ENCODE measurements at regions not wholly inside any gene's neighbourhood (a gene's known extent, or its start where the extent isn't known, plus 50 kb on each side); places are given as distances from the start of the nearest gene placed in this dataset.

DNA sequence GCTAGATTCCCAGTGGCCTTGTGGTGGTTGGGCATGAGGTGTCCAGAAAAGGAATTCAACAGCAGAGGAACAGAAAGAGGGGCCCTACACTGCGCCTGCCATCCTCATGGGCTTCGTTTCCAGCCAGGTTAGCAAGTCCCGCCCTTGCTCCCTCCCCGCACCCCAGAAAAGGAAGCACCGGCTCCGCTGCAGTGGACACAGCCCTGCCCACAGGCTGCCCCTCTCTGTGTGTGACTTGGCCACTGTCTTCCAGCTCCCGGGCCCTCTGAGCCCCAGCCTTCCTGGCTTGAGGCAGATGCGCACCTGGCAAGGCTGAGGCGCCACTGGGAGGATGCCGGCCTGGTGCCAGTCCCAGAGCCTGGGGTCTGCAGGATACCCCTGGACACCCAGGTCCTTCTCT, 305.0 kb upstream of the IRX4 start:
- TF ChIP-seq, protein P1, sequence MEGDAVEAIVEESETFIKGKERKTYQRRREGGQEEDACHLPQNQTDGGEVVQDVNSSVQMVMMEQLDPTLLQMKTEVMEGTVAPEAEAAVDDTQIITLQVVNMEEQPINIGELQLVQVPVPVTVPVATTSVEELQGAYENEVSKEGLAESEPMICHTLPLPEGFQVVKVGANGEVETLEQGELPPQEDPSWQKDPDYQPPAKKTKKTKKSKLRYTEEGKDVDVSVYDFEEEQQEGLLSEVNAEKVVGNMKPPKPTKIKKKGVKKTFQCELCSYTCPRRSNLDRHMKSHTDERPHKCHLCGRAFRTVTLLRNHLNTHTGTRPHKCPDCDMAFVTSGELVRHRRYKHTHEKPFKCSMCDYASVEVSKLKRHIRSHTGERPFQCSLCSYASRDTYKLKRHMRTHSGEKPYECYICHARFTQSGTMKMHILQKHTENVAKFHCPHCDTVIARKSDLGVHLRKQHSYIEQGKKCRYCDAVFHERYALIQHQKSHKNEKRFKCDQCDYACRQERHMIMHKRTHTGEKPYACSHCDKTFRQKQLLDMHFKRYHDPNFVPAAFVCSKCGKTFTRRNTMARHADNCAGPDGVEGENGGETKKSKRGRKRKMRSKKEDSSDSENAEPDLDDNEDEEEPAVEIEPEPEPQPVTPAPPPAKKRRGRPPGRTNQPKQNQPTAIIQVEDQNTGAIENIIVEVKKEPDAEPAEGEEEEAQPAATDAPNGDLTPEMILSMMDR (conservative IDR thresholded peaks at IDR 0.05; ENCODE audit: low read depth, low read length) = no peak
- no peak for TF ChIP-seq EZH2phosphoT487 (IDR thresholded peaks at IDR 0.05; ENCODE audit: borderline replicate concordance, low read length)
- no peak for TF ChIP-seq EZH2 (IDR thresholded peaks at IDR 0.05; ENCODE audit: low read length, unreplicated experiment)
